H1 (cell line): ENCODE measurements at regions not wholly inside any gene's neighbourhood (a gene's known extent, or its start where the extent isn't known, plus 50 kb on each side); places are given as distances from the start of the nearest gene placed in this dataset.

Source experiments
- CTCF ChIA-PET: fragments of 300-600 bp; sonication (Branson Sonifier 250); formaldehyde crosslinking; loops from one replicate; lab custom pipeline; 2021; ENCODE audit not compliant: partially characterized antibody; lab: Charles Lee
- POLR2A ChIA-PET: fragments of 300-600 bp; sonication (Branson Sonifier 250); formaldehyde crosslinking; loops from one replicate; lab custom pipeline; 2021; ENCODE audit warnings: inconsistent platforms; ENCODE audit not compliant: partially characterized antibody; lab: Charles Lee
- DNase-seq, 2 experiments: peaks; one replicate each; pipeline versions ENCODE4 v3.0.0 to v3.0.0-alpha.2; 2010 to 2022; ENCODE audit warnings: low spot score in 2 of 2, low read depth in 1 of 2, mixed read lengths in 1 of 2
- FAIRE-seq: peaks from 2 replicates; lab custom pipeline; 2011; peaks lifted over from hg19 to GRCh38; lab: Jason Lieb, UNC
- H2AFZ ChIP-seq: 2 replicates; pipeline ENCODE4 v1.8.1; 2012; ENCODE audit warnings: low read length, inconsistent platforms
- H2AK5ac ChIP-seq: 2 replicates; pipeline ENCODE4 v1.6.1; 2013; ENCODE audit warnings: low read depth, low read length
- H2BK120ac ChIP-seq: replicated peaks from 2 replicates; pipeline ENCODE3; 2013; ENCODE audit warnings: low read depth, low read length, inconsistent platforms
- H2BK12ac ChIP-seq: 2 replicates; pipeline ENCODE4 v1.6.1; 2013; ENCODE audit warnings: low read depth, low read length
- H2BK15ac ChIP-seq: 2 replicates; pipeline ENCODE4 v1.6.1; 2013; ENCODE audit warnings: low read length
- H2BK20ac ChIP-seq: 2 replicates; pipeline ENCODE4 v1.6.1; 2013; ENCODE audit warnings: low read length
- H2BK5ac ChIP-seq: 2 replicates; pipeline ENCODE4 v1.6.1; 2013; ENCODE audit warnings: low read depth, low read length
- H3K14ac ChIP-seq: 2 replicates; pipeline ENCODE4 v1.6.1; 2013; ENCODE audit warnings: inconsistent platforms; ENCODE audit not compliant: insufficient read length
- H3K18ac ChIP-seq: 2 replicates; pipeline ENCODE4 v1.6.1; 2013; ENCODE audit warnings: low read length; ENCODE audit errors: extremely low read depth
- H3K23ac ChIP-seq: 2 replicates; pipeline ENCODE4 v1.6.1; 2013; ENCODE audit warnings: inconsistent platforms; ENCODE audit not compliant: insufficient read length
- H3K23me2 ChIP-seq: 2 replicates; pipeline ENCODE4 v1.6.1; 2013; ENCODE audit warnings: low read depth, low read length
- H3K27ac ChIP-seq: 2 replicates; pipeline ENCODE4 v1.6.1; 2011; ENCODE audit warnings: low read depth, low read length, inconsistent platforms
- H3K27me3 ChIP-seq, 4 experiments: replicated peaks in 1 of 4; 1 replicate in 1 of 4; 2 replicates in 3 of 4; pipeline versions ENCODE4 v1.6.1 to v1.8.1; 2011 to 2013; ENCODE audit warnings: low read length in 3 of 4, mild to moderate bottlenecking in 3 of 4, inconsistent platforms in 2 of 4, mixed read lengths in 2 of 4, moderate library complexity in 1 of 4; ENCODE audit not compliant: control insufficient read depth in 3 of 4, insufficient read depth in 3 of 4; ENCODE audit errors: extremely low read depth in 1 of 4
- H3K36me3 ChIP-seq, 4 experiments: 2 replicates each; pipeline versions ENCODE4 v1.6.1 to v1.8.1; 2011 to 2013; ENCODE audit warnings: mild to moderate bottlenecking in 4 of 4, low read length in 3 of 4, moderate library complexity in 2 of 4, control low read depth in 1 of 4, inconsistent platforms in 1 of 4; ENCODE audit not compliant: insufficient read depth in 4 of 4, control insufficient read depth in 2 of 4
- H3K4ac ChIP-seq: replicated peaks from 2 replicates; pipeline ENCODE3; 2013; ENCODE audit warnings: low read length, low read depth, mixed read lengths, inconsistent platforms; ENCODE audit not compliant: insufficient read length
- H3K4me1 ChIP-seq, 4 experiments: replicated peaks in 1 of 4; 1 replicate in 1 of 4; 2 replicates in 3 of 4; pipeline versions ENCODE4 v1.6.1 to v1.8.1; 2011 to 2013; ENCODE audit warnings: low read length in 3 of 4, inconsistent platforms in 2 of 4, mixed read lengths in 1 of 4; ENCODE audit not compliant: insufficient read depth in 4 of 4, control insufficient read depth in 3 of 4
- H3K4me2 ChIP-seq, 2 experiments: 2 replicates each; pipeline versions ENCODE4 v1.6.1 to v1.8.1; 2011 to 2013; ENCODE audit warnings: low read depth in 2 of 2, low read length in 2 of 2, control low read depth in 1 of 2, inconsistent platforms in 1 of 2, mild to moderate bottlenecking in 1 of 2; ENCODE audit not compliant: insufficient read depth in 1 of 2
- H3K4me3 ChIP-seq, 4 experiments: fragments of 200-600, 300-600 bp in 1 of 4; sonication (generic), shearing (Covaris generic), sonication (Bioruptor Twin) in 1 of 4; 2 replicates each; pipeline versions ENCODE4 v1.5.1 to v1.8.1; 2011 to 2016; ENCODE audit warnings: low read length in 4 of 4, low read depth in 3 of 4, control low read depth in 2 of 4, inconsistent platforms in 2 of 4, mild to moderate bottlenecking in 2 of 4, mixed read lengths in 1 of 4, moderate library complexity in 1 of 4; ENCODE audit not compliant: insufficient read depth in 2 of 4; ENCODE audit errors: extremely low read depth in 1 of 4
- H3K56ac ChIP-seq: replicated peaks from 2 replicates; pipeline ENCODE3; 2013; ENCODE audit warnings: low read depth, mild to moderate bottlenecking, mixed read lengths, low read length, inconsistent platforms; ENCODE audit not compliant: insufficient read length
- H3K79me1 ChIP-seq: 2 replicates; pipeline ENCODE4 v1.6.1; 2013; ENCODE audit warnings: low read depth, low read length, control low read depth
- H3K79me2 ChIP-seq, 2 experiments: 2 replicates each; pipeline versions ENCODE4 v1.6.1 to v1.8.1; 2012 to 2013; ENCODE audit warnings: low read length in 2 of 2, mild to moderate bottlenecking in 2 of 2, inconsistent platforms in 1 of 2; ENCODE audit not compliant: insufficient read depth in 2 of 2, control insufficient read depth in 1 of 2
- H3K9ac ChIP-seq, 4 experiments: replicated peaks in 1 of 4; 1 replicate in 1 of 4; 2 replicates in 3 of 4; pipeline versions ENCODE4 v1.6.1 to v1.8.1; 2011 to 2013; ENCODE audit warnings: low read depth in 3 of 4, low read length in 3 of 4, control low read depth in 2 of 4, mild to moderate bottlenecking in 2 of 4, moderate library complexity in 2 of 4, inconsistent platforms in 1 of 4; ENCODE audit errors: extremely low read depth in 1 of 4
- H3K9me3 ChIP-seq, 2 experiments: 2 replicates each; pipeline versions ENCODE4 v1.6.1 to v1.8.1; 2012 to 2013; ENCODE audit warnings: mild to moderate bottlenecking in 2 of 2, moderate library complexity in 2 of 2, control low read depth in 1 of 2, inconsistent platforms in 1 of 2, low read depth in 1 of 2, low read length in 1 of 2, mixed read lengths in 1 of 2; ENCODE audit not compliant: insufficient read depth in 2 of 2
- H4K20me1 ChIP-seq, 2 experiments: replicated peaks in 1 of 2; 2 replicates each; pipeline versions ENCODE3 to v1.8.1; 2011 to 2013; ENCODE audit warnings: inconsistent platforms in 2 of 2, low read length in 2 of 2, mild to moderate bottlenecking in 1 of 2; ENCODE audit not compliant: insufficient read depth in 2 of 2, control insufficient read depth in 1 of 2
- H4K5ac ChIP-seq: 2 replicates; pipeline ENCODE4 v1.6.1; 2013; ENCODE audit warnings: low read length, low read depth, mixed read lengths, inconsistent platforms; ENCODE audit not compliant: insufficient read length
- H4K8ac ChIP-seq: 2 replicates; pipeline ENCODE4 v1.8.0; 2013; ENCODE audit warnings: mild to moderate bottlenecking, moderate library complexity, low read length, inconsistent platforms; ENCODE audit not compliant: insufficient read depth; ENCODE audit errors: extremely low read depth
- H4K91ac ChIP-seq: replicated peaks from 2 replicates; pipeline ENCODE3; 2013; ENCODE audit warnings: low read length, mixed read lengths, inconsistent platforms; ENCODE audit not compliant: insufficient read length
- EGR1 ChIP-seq: IDR thresholded peaks from 2 replicates; pipeline ENCODE4 v1.6.1; 2011; ENCODE audit warnings: low read depth, low read length, borderline replicate concordance
- GTF2F1 ChIP-seq: IDR thresholded peaks from 2 replicates; pipeline ENCODE4 v1.6.1; 2012; ENCODE audit warnings: low read depth, low read length, improper control_type of control experiment, borderline replicate concordance
- JUN ChIP-seq: IDR thresholded peaks from 2 replicates; pipeline ENCODE4 v1.6.1; 2011; ENCODE audit warnings: low read depth, mild to moderate bottlenecking, improper control_type of control experiment, low read length
- KDM1A ChIP-seq: fragments of 200-600, 300-600 bp; sonication (generic); IDR thresholded peaks from 2 replicates; pipeline ENCODE4 v1.7.1; 2016; ENCODE audit warnings: mild to moderate bottlenecking, low read length, borderline replicate concordance
- POLR2AphosphoS5 ChIP-seq: IDR thresholded peaks from 2 replicates; pipeline ENCODE4 v1.6.1; 2011; ENCODE audit warnings: low read depth, low read length
- SP1 ChIP-seq: IDR thresholded peaks from 2 replicates; pipeline ENCODE4 v1.6.1; 2011; ENCODE audit warnings: low read depth, low read length
- SP4 ChIP-seq: IDR thresholded peaks from 2 replicates; pipeline ENCODE4 v1.6.1; 2012; ENCODE audit warnings: low read length, inconsistent platforms
- TCF12 ChIP-seq: IDR thresholded peaks from 2 replicates; pipeline ENCODE4 v1.6.1; 2011; ENCODE audit warnings: low read depth, mild to moderate bottlenecking, low read length
- TF ChIP-seq, protein P1 (sequence below): IDR thresholded peaks from 2 replicates; pipeline ENCODE4 v1.6.1; 2011; ENCODE audit warnings: low read length, improper control_type of control experiment

DNA sequence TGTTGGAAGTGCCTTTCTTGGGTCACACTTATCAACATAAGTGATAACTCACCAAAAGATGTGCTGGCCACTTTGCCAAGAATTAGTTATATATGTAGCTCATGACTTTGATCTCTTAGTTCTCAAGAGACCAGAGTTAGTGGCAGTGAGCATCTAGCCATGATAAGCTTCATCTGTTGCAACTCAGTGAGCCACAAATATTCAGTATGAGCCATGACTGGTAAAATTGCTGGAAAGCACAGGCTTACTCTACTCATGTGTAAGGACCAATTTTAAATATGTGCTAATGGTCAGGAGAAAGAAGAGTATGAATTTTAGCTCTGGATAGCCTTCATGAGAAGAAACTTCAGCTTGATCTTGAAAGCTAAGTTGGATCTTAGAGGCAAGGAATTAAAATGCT is 59.4 kb upstream of the TLL1 start:
- H3K4me1 ChIP-seq, result no peaks in the 10 kb centered on the region
- no peak overlapping the region for H3K4me2 ChIP-seq
- H2AK5ac ChIP-seq, result no peak overlapping the region
- no peaks in the 10 kb centered on the region for H3K27me3 ChIP-seq
- H2BK20ac ChIP-seq, result no peak overlapping the region
- no peak overlapping the region for H2BK5ac ChIP-seq
- no peak overlapping the region for H3K18ac ChIP-seq
- no peak overlapping the region for H2AFZ ChIP-seq
- H3K23me2 ChIP-seq, result no peaks in the 10 kb centered on the region
- H3K79me1 ChIP-seq, result no peaks in the 10 kb centered on the region
- no peak overlapping the region for H3K23ac ChIP-seq
- H3K27ac ChIP-seq, result no peak overlapping the region
- H3K9me3 ChIP-seq, result 0 out of 4 replicates have a peak, but pooled peaks cover 0 to 1% of the 10 kb centered on the region in 2 experiments
- no peak overlapping the region for H4K91ac ChIP-seq
- no peak overlapping the region for H2BK120ac ChIP-seq
- DNase-seq, result no peak
- no peaks in the 10 kb centered on the region for H3K36me3 ChIP-seq
- TF ChIP-seq, protein P1, sequence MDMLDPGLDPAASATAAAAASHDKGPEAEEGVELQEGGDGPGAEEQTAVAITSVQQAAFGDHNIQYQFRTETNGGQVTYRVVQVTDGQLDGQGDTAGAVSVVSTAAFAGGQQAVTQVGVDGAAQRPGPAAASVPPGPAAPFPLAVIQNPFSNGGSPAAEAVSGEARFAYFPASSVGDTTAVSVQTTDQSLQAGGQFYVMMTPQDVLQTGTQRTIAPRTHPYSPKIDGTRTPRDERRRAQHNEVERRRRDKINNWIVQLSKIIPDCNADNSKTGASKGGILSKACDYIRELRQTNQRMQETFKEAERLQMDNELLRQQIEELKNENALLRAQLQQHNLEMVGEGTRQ, result no peak
- TF ChIP-seq POLR2AphosphoS5, result no peak
- no peak for TF ChIP-seq KDM1A
- TF ChIP-seq TCF12, result no peak
- no peak for TF ChIP-seq EGR1
- no peak for TF ChIP-seq JUN
- no peak for TF ChIP-seq SP1
- TF ChIP-seq SP4, result no peak
- TF ChIP-seq GTF2F1, result no peak
- ChIA-PET POLR2A (no interaction called here), CTCF (interaction anchor here (1.2 to 1.6 kb wide), 2 partner anchors 20 to 277 kb away, joined by 3 to 5 read pairs; no protein-coding TSS in a partner anchor)
- no peak overlapping the region for H4K8ac ChIP-seq
- no peaks in the 10 kb centered on the region for H3K79me2 ChIP-seq
- no peaks in the 10 kb centered on the region for H4K20me1 ChIP-seq
- no peak overlapping the region for H2BK15ac ChIP-seq
- no peak overlapping the region for H3K4me3 ChIP-seq
- no peak overlapping the region for H3K9ac ChIP-seq
- FAIRE-seq, result no peak
- H3K56ac ChIP-seq, result no peak overlapping the region
- H3K14ac ChIP-seq, result no peak overlapping the region
- no peak overlapping the region for H4K5ac ChIP-seq
- H2BK12ac ChIP-seq, result no peak overlapping the region
- H3K4ac ChIP-seq, result no peak overlapping the region
